ENCODE measurements at regions not wholly inside any gene's neighbourhood (a gene's known extent, or its start where the extent isn't known, plus 50 kb on each side); places are given as distances from the start of the nearest gene placed in this dataset.

- no TSS peak for BruUV-seq (replicated peaks)
- no peaks in the 10 kb centered on the region for H3K36me3 Mint-ChIP-seq (ENCODE audit: insufficient read depth, unreplicated experiment)
- no peaks in the 10 kb centered on the region for H3K9me3 Mint-ChIP-seq (ENCODE audit: unreplicated experiment)
- ChIA-PET POLR2A (interaction anchor here (0.7 kb wide), 1 partner anchor 492 kb away, joined by 3 read pairs; no protein-coding TSS in a partner anchor), CTCF (no interaction called here)
- no peak for DNase-seq (ENCODE audit: unreplicated experiment)
- intact Hi-C loops (cut with micrococcal nuclease) = no loop called here
- peak overlapping the region; percentile 1 for H3K27ac Mint-ChIP-seq (ENCODE audit: low read depth, unreplicated experiment)
- H3K4me1 Mint-ChIP-seq (ENCODE audit: insufficient read depth, unreplicated experiment) = no peaks in the 10 kb centered on the region
- no peak overlapping the region for H3K4me3 Mint-ChIP-seq (ENCODE audit: unreplicated experiment)
- peaks cover 59% of the 10 kb centered on the region for H3K27me3 Mint-ChIP-seq (ENCODE audit: insufficient read depth, unreplicated experiment)
- no peak for TF ChIP-seq CTCF (IDR thresholded peaks at IDR 0.05; ENCODE audit: unreplicated experiment)
These were observed 813.8 kb upstream of the HTR2C start for GRCh38 chrX:113770071-113770470.

- intact Hi-C loops (cut with micrococcal nuclease) = no loop called here
- peaks cover 76% of the 10 kb centered on the region for H3K27me3 Mint-ChIP-seq (ENCODE audit: insufficient read depth, unreplicated experiment)
- no peak for TF ChIP-seq CTCF (IDR thresholded peaks at IDR 0.05; ENCODE audit: unreplicated experiment)
- DNase-seq (ENCODE audit: unreplicated experiment) = no peak
- CTCF ChIA-PET = interaction anchor here (0.6 kb wide), 1 partner anchor 1612 kb away, joined by 4 read pairs; no protein-coding TSS in a partner anchor
- peaks cover 6% of the 10 kb centered on the region for H3K4me1 Mint-ChIP-seq (ENCODE audit: insufficient read depth, unreplicated experiment)
- BruUV-seq (replicated peaks) = no TSS peak
- H3K4me3 Mint-ChIP-seq (ENCODE audit: unreplicated experiment) = no peak overlapping the region
- H3K36me3 Mint-ChIP-seq (ENCODE audit: insufficient read depth, unreplicated experiment) = no peaks in the 10 kb centered on the region
- H3K27ac Mint-ChIP-seq (ENCODE audit: low read depth, unreplicated experiment) = no peak overlapping the region
- POLR2A ChIA-PET = no interaction called here
- H3K9me3 Mint-ChIP-seq (ENCODE audit: unreplicated experiment) = no peaks in the 10 kb centered on the region
These were observed 824.5 kb upstream of the HTR2C start for GRCh38 chrX:113759422-113759821.

GRCh38 chrX:113747274-113747973 is 836.5 kb upstream of the HTR2C start:
- Mint-ChIP-seq H3K27me3 (ENCODE audit: insufficient read depth, unreplicated experiment) (peaks cover 69% of the 10 kb centered on the region), H3K4me1 (ENCODE audit: insufficient read depth, unreplicated experiment) (no peaks in the 10 kb centered on the region), H3K9me3 (ENCODE audit: unreplicated experiment) (no peaks in the 10 kb centered on the region), H3K36me3 (ENCODE audit: insufficient read depth, unreplicated experiment) (no peaks in the 10 kb centered on the region), H3K4me3 (ENCODE audit: unreplicated experiment) (no peak overlapping the region), H3K27ac (ENCODE audit: low read depth, unreplicated experiment) (no peak overlapping the region)
- intact Hi-C loops (cut with micrococcal nuclease) = no loop called here
- ChIA-PET CTCF (no interaction called here), POLR2A (no interaction called here)
- DNase-seq (ENCODE audit: unreplicated experiment) = no peak
- no peak for TF ChIP-seq CTCF (IDR thresholded peaks at IDR 0.05; ENCODE audit: unreplicated experiment)
- no TSS peak for BruUV-seq (replicated peaks)

- H3K36me3 Mint-ChIP-seq (ENCODE audit: insufficient read depth, unreplicated experiment) = no peaks in the 10 kb centered on the region
- no peak for TF ChIP-seq CTCF (IDR thresholded peaks at IDR 0.05; ENCODE audit: unreplicated experiment)
- H3K27ac Mint-ChIP-seq (ENCODE audit: low read depth, unreplicated experiment) = no peak overlapping the region
- no TSS peak for BruUV-seq (replicated peaks)
- DNase-seq (ENCODE audit: unreplicated experiment) = no peak
- peaks cover 67% of the 10 kb centered on the region for H3K27me3 Mint-ChIP-seq (ENCODE audit: insufficient read depth, unreplicated experiment)
- no peaks in the 10 kb centered on the region for H3K9me3 Mint-ChIP-seq (ENCODE audit: unreplicated experiment)
- no peaks in the 10 kb centered on the region for H3K4me1 Mint-ChIP-seq (ENCODE audit: insufficient read depth, unreplicated experiment)
- H3K4me3 Mint-ChIP-seq (ENCODE audit: unreplicated experiment) = no peak overlapping the region
- POLR2A ChIA-PET = no interaction called here
- CTCF ChIA-PET = interaction anchor here (0.5 to 0.7 kb wide), 2 partner anchors 143 to 176 kb away, joined by 3 read pairs; no protein-coding TSS in a partner anchor
- intact Hi-C loops (cut with micrococcal nuclease) = loop anchor here (5.0 kb wide), 1 partner anchor 831 kb away; no protein-coding TSS in a partner anchor
These were observed 840.8 kb upstream of the HTR2C start for GRCh38 chrX:113743069-113743468.
